Inflammatory macrophage treated with lipopolysaccharide for 1 hour (primary cell): ENCODE measurements at regions not wholly inside any gene's neighbourhood (a gene's known extent, or its start where the extent isn't known, plus 50 kb on each side); places are given as distances from the start of the nearest gene placed in this dataset.

Experiments
- DNase-seq, 2 donors: peaks; one replicate each; pipeline ENCODE4 v3.0.0-alpha.2; 2020 to 2022

- no peak for DNase-seq
These were observed 2651.6 kb downstream of the ARAP2 start for GRCh38 chr4:33592701-33593100.

DNA sequence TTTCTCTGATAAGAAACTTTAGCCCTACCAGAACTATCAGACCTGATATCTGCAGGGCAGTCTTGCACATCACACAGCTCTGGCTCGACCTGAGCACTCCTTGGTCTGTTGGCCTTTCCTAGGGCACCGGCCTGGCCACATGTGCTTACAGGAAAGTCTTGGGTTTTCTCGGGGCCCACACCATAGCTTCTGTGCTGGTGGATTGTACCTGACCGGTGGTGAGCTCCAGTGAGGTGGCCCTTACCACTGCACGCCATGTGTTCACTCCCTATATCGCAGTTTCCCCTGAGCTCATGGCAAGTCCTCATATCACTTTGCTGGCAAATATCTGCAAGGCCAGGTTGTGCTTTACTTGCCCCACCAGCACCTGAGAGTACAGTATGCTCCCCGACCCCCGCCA is 2637.4 kb downstream of the ARAP2 start:
- DNase-seq: no peak

GRCh38 chr4:33616121-33616520 is 2628.2 kb downstream of the ARAP2 start:
- no peak for DNase-seq

- no peak for DNase-seq
These were observed 2618.6 kb downstream of the ARAP2 start for GRCh38 chr4:33625748-33626147.

GRCh38 chr4:33626221-33626620 is 2618.1 kb downstream of the ARAP2 start:
- DNase-seq: no peak

GRCh38 chr4:33628296-33628695 is 2616.0 kb downstream of the ARAP2 start:
- DNase-seq: no peak

- no peak for DNase-seq
These were observed 2595.3 kb downstream of the ARAP2 start for GRCh38 chr4:33649015-33649414.

DNA sequence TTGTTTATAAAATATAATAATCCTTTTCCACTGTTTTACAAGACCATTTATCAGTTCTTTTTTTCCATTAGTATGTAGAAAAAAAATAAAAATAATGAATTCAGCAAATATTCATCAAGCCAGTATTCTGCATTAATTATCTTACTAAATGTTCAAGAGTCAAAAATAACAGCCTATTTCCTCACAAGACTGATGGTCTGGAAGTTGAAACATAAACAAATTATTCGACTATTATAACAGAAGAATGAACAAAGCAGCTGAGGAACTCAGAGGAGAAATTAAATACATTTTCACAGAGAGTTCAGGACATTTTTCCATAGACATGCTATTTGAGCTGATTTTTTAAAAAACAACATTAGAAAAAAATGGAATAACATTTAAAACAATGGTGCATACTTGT is 2594.8 kb downstream of the ARAP2 start:
- DNase-seq: no peak

DNA sequence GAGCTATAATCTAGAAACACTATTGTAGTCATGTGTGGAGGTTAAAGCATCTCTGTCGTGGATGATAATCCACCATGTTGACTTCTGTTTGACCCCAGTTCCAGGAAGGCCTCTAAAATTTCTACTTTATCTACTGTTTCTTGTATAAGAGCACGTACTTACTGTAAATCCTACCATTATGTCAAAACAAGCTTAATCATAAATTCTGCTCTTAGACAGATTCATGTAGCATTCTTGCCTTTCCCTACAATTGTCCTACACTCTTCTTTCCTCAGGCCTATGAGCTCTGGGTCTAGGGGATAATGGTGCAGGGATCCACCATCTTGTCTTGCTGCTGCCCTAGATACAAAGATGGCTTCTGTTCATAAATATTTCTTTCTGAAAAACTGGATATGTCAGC is 2594.3 kb downstream of the ARAP2 start:
- DNase-seq: no peak

DNA sequence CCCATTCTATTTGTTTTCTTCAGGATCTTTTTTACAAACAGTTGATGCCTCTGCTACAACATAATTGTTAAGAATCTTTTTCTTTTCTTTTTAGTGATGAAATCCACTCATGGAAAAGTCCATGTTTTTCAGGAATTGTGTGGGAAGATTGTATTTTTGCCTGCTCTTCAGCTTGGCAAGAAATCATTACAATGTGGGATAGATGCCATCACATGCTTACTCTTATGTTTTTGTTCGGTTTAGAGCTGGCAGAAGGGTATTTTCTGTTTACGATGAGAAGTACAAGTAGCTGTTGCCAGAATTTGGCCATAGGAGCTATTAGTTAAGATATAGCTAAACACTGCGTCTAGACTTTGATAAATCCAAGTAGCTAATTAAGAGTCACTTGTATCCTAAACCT is 2585.3 kb downstream of the ARAP2 start:
- DNase-seq: no peak

- no peak for DNase-seq
These were observed 2582.7 kb downstream of the ARAP2 start for GRCh38 chr4:33661636-33662035.

- DNase-seq: no peak
These were observed 2558.4 kb downstream of the ARAP2 start for GRCh38 chr4:33685939-33686338.

GRCh38 chr4:33696041-33696440 is 2548.3 kb downstream of the ARAP2 start:
- no peak for DNase-seq

DNA sequence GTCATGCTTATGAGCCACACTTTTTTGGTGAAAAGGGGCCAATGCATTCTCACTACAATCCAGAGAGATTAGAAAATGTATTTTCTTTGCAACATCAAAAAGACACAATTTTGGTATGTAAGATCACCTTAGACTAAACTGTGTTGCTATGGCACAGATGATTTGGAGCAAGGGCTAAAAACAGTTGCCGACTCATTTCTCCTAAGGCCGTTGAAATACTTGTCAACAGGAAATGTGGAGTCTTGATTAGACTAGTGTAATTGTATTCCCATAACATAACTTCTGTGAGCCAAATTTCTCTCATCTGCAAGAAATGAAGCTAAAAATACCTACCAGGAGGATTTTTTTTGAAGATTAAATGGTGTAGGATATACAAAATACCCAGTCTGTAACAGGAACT is 2547.7 kb downstream of the ARAP2 start:
- no peak for DNase-seq

DNA sequence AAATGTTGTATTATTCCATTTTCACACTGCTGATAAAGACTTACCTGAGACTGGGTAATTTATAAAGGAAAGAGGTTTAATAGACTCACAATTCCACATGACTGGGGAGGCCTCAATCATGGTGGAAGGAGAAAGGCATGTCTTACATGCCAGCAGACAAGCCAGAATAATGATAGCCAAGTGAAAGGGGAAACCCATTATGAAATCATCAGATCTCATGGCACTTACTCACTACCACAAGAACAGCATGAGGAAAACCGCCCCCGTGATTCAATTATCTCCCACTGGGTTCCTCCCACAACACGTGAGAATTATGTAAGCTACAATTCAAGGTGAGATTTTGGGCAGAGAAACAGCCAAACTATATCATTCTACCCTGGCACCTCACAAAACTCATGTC is 2535.1 kb downstream of the ARAP2 start:
- no peak for DNase-seq

DNA sequence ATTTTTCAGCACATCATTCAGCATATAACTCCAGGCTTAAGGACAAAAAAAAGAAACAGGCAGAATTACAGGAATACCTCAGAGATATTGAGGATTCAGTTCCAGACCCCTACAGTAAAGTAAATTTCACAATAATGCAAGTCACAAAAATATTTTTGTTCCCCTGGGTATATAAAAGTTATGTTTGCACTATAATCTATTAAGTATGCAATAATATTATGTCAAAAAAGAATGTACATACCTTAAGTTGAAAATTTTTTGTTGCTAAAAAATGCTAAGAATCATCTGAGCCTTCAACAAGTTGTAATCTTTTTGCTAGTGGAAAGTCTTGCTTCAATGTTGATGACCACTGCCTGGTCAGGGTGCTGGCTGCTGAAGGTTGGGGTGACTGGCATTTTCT is 2532.5 kb downstream of the ARAP2 start:
- no peak for DNase-seq

- no peak for DNase-seq
These were observed 2529.3 kb downstream of the ARAP2 start for GRCh38 chr4:33714971-33715370.

DNA sequence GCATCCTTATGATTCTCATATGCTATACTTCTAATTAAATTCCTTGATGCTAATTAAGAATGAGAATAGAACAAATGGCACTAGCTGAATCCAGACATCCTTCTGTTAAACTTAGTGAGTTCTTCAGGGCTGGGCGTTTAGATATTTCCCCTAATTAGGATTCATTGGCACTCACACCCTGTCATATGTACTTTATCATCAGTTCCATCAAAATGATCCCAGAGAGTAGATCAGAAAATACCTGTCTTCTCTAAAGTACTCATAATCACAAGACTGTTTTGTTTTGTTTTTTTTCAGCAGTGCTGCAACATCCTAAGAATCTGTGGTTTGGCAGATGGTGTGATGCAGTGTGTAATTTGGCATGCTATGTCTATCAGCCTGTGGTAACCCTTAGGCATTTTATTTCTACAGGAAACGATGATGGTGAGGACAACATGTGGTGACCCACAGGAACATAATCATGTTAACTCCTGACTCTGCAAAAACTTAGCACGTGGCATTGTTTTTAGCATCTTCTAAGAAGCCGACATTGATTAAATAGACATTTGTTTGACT is 2528.4 kb downstream of the ARAP2 start:
- DNase-seq: no peak

DNA sequence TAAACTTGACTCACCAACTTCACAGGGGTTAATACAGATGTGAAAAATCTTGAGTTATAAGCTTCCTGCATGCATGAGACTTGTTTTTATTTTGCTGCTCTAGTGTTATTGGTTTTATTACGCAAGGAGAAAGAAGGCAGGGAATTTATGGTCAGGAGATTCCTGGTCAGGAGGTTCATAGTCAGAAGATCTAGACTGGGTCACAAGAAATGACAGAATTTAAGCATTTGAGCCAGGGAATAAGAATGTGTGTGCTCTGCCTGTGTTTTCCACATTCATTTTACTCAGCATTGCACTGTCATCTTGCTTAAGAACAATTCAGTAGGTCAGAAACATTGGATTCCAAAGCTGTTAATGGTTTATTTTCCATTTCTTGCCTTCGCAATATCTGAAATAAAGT is 2522.1 kb downstream of the ARAP2 start:
- DNase-seq: no peak

DNA sequence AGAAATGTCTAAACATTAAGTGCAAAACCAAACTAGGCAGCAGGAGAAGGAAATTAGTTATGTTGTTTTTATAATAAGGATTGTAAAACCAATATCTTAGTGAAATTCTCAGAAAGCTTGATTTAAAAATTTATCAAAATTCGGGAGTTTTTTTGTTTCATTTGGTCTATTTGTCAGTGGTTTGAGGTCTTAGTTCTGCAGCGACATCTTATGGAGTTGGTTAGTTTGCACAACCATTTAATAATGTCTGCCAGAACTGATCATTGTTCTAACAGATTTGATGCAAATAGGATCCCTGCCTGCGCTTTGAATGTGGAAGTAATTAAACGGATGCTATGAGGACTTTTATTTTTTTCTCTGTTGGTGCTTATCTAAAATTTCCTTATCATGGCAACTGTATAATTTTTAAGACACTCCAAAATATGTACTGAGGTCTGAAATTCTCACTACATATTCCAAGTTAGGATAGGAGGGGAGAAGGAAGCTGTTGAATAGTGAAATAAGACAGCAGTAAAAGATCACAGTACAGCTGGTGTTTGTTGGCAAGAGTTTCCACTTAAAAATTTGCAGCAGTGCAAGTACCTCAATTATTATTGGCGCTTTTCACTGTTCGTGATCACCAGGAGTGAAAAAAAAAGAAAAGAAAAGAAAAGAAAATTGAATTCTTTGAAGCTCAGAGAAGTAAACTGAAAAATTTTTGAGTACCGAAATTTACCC is 2521.4 kb downstream of the ARAP2 start:
- no peak for DNase-seq

- no peak for DNase-seq
These were observed 2519.6 kb downstream of the ARAP2 start for GRCh38 chr4:33724685-33725084.

GRCh38 chr4:33725861-33726260 is 2518.5 kb downstream of the ARAP2 start:
- no peak for DNase-seq

DNA sequence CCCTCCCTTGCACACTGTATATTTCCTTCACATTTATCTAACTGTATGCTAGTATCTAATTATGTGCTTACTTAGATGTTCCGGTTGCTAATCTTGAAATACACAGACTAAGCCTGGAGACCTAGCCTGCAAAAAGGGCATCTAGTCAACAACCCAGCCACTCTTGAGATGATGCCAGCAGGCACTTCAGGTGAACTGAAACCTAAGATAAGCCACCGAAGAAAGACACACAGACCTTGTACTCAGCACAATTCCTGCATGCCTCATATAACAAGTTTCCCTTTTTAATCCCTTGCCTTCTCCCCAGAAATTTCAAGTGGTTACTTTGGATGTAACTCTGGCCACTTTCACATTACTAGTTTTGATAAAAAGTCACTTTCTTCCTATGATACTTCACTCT is 2506.6 kb downstream of the ARAP2 start:
- DNase-seq: no peak

- DNase-seq: no peak
These were observed 2504.3 kb downstream of the ARAP2 start for GRCh38 chr4:33739884-33740632.
